ENCODE measurements at regions not wholly inside any gene's neighbourhood (a gene's known extent, or its start where the extent isn't known, plus 50 kb on each side); places are given as distances from the start of the nearest gene placed in this dataset.

- H3K79me2 ChIP-seq (ENCODE audit: insufficient read depth, low read length), result no peaks in the 10 kb centered on the region
- H3K27me3 ChIP-seq (ENCODE audit: insufficient read depth, low read length), result peaks cover 29% of the 10 kb centered on the region
- H3K4me3 ChIP-seq (ENCODE audit: insufficient read depth, low read length), result no peak overlapping the region
- H3K36me3 ChIP-seq (ENCODE audit: insufficient read depth, low read length), result no peaks in the 10 kb centered on the region
- H3K9me3 ChIP-seq (ENCODE audit: low read depth, low read length), result no peaks in the 10 kb centered on the region
- H4K20me1 ChIP-seq (ENCODE audit: insufficient read depth, low read length), result no peaks in the 10 kb centered on the region
- no peak for DNase-seq (ENCODE audit: insufficient read length, low spot score, missing footprints)
- H3K27ac ChIP-seq (ENCODE audit: low read depth, low read length), result no peak overlapping the region
- no peak for TF ChIP-seq CTCF (IDR thresholded peaks at IDR 0.05; ENCODE audit: extremely low read depth, low read depth, low read length)
- no peak overlapping the region for H2AFZ ChIP-seq (ENCODE audit: low read length)
- H3K4me1 ChIP-seq (ENCODE audit: insufficient read depth, low read length), result no peaks in the 10 kb centered on the region
- H3K4me2 ChIP-seq (ENCODE audit: insufficient read depth, low read length), result no peak overlapping the region
Measured at GRCh38 chr20:10133532-10133931, 85.1 kb upstream of the SNAP25 start.

- Histone ChIP-seq H3K9me3 (ENCODE audit: low read depth, low read length) (no peaks in the 10 kb centered on the region), H3K4me1 (ENCODE audit: insufficient read depth, low read length) (no peaks in the 10 kb centered on the region), H3K79me2 (ENCODE audit: insufficient read depth, low read length) (no peaks in the 10 kb centered on the region), H3K36me3 (ENCODE audit: insufficient read depth, low read length) (no peaks in the 10 kb centered on the region), H3K27ac (ENCODE audit: low read depth, low read length) (no peak overlapping the region), H4K20me1 (ENCODE audit: insufficient read depth, low read length) (no peaks in the 10 kb centered on the region), H2AFZ (ENCODE audit: low read length) (no peak overlapping the region), H3K4me3 (ENCODE audit: insufficient read depth, low read length) (no peak overlapping the region), H3K4me2 (ENCODE audit: insufficient read depth, low read length) (no peak overlapping the region), H3K27me3 (ENCODE audit: insufficient read depth, low read length) (peaks cover 29% of the 10 kb centered on the region)
- TF ChIP-seq CTCF (IDR thresholded peaks at IDR 0.05; ENCODE audit: extremely low read depth, low read depth, low read length), result no peak
- no peak for DNase-seq (ENCODE audit: insufficient read length, low spot score, missing footprints)
Measured at GRCh38 chr20:10134176-10134575, 84.5 kb upstream of the SNAP25 start.

- Histone ChIP-seq H3K4me1 (ENCODE audit: insufficient read depth, low read length) (no peaks in the 10 kb centered on the region), H3K36me3 (ENCODE audit: insufficient read depth, low read length) (no peaks in the 10 kb centered on the region), H3K27me3 (ENCODE audit: insufficient read depth, low read length) (peaks cover 23% of the 10 kb centered on the region), H3K79me2 (ENCODE audit: insufficient read depth, low read length) (no peaks in the 10 kb centered on the region), H3K4me3 (ENCODE audit: insufficient read depth, low read length) (no peak overlapping the region), H3K9me3 (ENCODE audit: low read depth, low read length) (no peaks in the 10 kb centered on the region), H3K27ac (ENCODE audit: low read depth, low read length) (no peak overlapping the region), H2AFZ (ENCODE audit: low read length) (no peak overlapping the region), H3K4me2 (ENCODE audit: insufficient read depth, low read length) (no peak overlapping the region), H4K20me1 (ENCODE audit: insufficient read depth, low read length) (no peaks in the 10 kb centered on the region)
- TF ChIP-seq CTCF (IDR thresholded peaks at IDR 0.05; ENCODE audit: extremely low read depth, low read depth, low read length), result no peak
- DNase-seq (ENCODE audit: insufficient read length, low spot score, missing footprints), result no peak
Measured at GRCh38 chr20:10135438-10135837, 83.2 kb upstream of the SNAP25 start.

GRCh38 chr20:10137032-10137431 lies 81.6 kb upstream of the SNAP25 start:
- H2AFZ ChIP-seq (ENCODE audit: low read length), result no peak overlapping the region
- H3K36me3 ChIP-seq (ENCODE audit: insufficient read depth, low read length), result no peaks in the 10 kb centered on the region
- H3K27me3 ChIP-seq (ENCODE audit: insufficient read depth, low read length), result peaks cover 18% of the 10 kb centered on the region
- H3K27ac ChIP-seq (ENCODE audit: low read depth, low read length), result no peak overlapping the region
- H3K4me2 ChIP-seq (ENCODE audit: insufficient read depth, low read length), result no peak overlapping the region
- no peak for TF ChIP-seq CTCF (IDR thresholded peaks at IDR 0.05; ENCODE audit: extremely low read depth, low read depth, low read length)
- DNase-seq (ENCODE audit: insufficient read length, low spot score, missing footprints), result no peak
- H3K9me3 ChIP-seq (ENCODE audit: low read depth, low read length), result no peaks in the 10 kb centered on the region
- no peaks in the 10 kb centered on the region for H3K4me1 ChIP-seq (ENCODE audit: insufficient read depth, low read length)
- no peak overlapping the region for H3K4me3 ChIP-seq (ENCODE audit: insufficient read depth, low read length)
- no peaks in the 10 kb centered on the region for H4K20me1 ChIP-seq (ENCODE audit: insufficient read depth, low read length)
- no peaks in the 10 kb centered on the region for H3K79me2 ChIP-seq (ENCODE audit: insufficient read depth, low read length)

Data from osteoblast (primary cell).